ENCODE measurements at regions not wholly inside any gene's neighbourhood (a gene's known extent, or its start where the extent isn't known, plus 50 kb on each side); places are given as distances from the start of the nearest gene placed in this dataset.

DNA sequence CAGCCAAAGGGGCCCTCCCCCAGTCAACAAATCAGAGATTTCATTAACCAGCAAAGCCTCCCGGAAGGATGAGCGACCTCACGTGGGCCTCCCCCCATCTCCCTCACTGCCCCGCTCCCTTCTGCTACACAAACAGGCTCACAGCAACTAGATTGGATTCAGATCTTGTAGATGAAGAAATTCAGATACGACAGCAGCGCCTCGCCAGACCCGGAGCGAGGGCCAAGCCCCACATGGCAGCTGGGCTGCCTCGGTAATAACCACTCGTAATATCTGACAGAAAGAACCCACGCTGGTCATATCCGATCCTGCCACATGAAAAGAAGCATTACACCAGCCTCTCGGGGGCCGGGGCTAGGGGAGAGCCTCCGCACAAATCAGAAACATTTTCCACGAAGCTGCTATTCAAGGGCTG lies 581.3 kb downstream of the BCOR start:
- no peaks in the 10 kb centered on the region for H3K4me1 ChIP-seq (ENCODE audit: control insufficient read depth in 1 of 2, low read depth in 2 of 2)
- TF ChIP-seq, protein P1, sequence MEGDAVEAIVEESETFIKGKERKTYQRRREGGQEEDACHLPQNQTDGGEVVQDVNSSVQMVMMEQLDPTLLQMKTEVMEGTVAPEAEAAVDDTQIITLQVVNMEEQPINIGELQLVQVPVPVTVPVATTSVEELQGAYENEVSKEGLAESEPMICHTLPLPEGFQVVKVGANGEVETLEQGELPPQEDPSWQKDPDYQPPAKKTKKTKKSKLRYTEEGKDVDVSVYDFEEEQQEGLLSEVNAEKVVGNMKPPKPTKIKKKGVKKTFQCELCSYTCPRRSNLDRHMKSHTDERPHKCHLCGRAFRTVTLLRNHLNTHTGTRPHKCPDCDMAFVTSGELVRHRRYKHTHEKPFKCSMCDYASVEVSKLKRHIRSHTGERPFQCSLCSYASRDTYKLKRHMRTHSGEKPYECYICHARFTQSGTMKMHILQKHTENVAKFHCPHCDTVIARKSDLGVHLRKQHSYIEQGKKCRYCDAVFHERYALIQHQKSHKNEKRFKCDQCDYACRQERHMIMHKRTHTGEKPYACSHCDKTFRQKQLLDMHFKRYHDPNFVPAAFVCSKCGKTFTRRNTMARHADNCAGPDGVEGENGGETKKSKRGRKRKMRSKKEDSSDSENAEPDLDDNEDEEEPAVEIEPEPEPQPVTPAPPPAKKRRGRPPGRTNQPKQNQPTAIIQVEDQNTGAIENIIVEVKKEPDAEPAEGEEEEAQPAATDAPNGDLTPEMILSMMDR (IDR thresholded peaks at IDR 0.05), result no peak
- DNase-seq (ENCODE audit: low spot score) (no peak), ATAC-seq (ENCODE audit: insufficient number of reproducible peaks, low FRiP score, low read depth) (no peak)
- H3K4me3 ChIP-seq, result no peak overlapping the region
- H3K27ac ChIP-seq, result no peak overlapping the region
- H3K9me3 ChIP-seq, result no peaks in the 10 kb centered on the region
- H3K27me3 ChIP-seq (replicated peaks; ENCODE audit: insufficient read depth), result no peaks in the 10 kb centered on the region
- H3K36me3 ChIP-seq, result no peaks in the 10 kb centered on the region

DNA sequence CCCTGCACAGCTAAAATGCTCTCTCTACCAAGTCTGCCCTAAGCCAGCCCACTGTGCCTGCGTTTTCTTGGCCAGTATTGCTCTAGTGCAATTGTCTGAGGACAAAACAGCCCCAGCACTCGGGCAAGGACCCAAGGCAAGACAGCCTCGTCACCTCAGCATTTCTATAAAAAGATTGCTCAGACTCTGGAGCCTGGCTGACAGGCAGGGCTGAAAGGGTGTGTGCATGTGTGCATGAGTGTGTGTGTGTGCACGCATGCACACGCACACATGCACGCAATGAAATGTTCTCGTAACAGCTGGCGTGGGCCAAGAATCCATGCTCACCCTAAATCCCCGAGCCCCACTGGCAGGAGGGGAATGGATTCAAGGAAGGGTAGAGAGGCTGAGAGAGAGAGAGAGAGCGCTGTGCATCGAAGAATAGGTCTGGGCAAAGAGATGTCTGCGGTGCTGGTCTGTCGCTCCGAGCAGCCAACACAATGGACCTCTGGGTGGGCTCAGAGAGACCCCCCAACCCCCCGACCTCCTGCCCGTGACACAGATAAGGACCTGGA lies 579.2 kb downstream of the BCOR start:
- H3K4me3 ChIP-seq, result peak overlapping the region; percentile 54

DNA sequence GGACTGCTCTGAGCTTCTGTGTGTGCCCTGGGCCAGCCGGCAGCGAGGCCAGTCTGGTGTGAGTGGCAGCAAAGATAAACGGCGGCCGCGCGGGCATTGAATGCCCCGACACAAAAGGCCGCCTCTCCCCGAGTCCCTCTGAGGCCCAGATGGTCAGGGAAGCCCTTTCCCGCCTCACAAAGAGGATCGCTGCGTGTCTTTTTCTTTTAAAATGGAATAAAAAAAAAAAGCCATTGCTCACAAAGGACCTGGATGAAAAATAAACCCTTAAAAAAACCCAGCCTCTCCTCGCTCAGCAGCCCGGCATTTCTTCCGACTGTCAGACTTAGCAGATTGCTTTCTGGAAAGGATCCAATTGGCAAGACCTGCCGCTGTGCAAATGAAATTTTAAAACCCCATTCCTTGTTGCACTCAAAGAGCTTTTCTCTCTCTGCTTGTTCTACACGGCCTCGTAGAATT lies 578.7 kb downstream of the BCOR start:
- DNase-seq (ENCODE audit: low spot score) (no peak), ATAC-seq (ENCODE audit: insufficient number of reproducible peaks, low FRiP score, low read depth) (no peak)
- Histone ChIP-seq H3K27me3 (replicated peaks; ENCODE audit: insufficient read depth) (no peaks in the 10 kb centered on the region), H3K36me3 (no peaks in the 10 kb centered on the region), H3K4me1 (ENCODE audit: control insufficient read depth in 1 of 2, low read depth in 2 of 2) (no peaks in the 10 kb centered on the region), H3K27ac (peak overlapping the region in 1 of 2 donors; percentile 38), H3K9me3 (no peaks in the 10 kb centered on the region), H3K4me3 (peak overlapping the region; percentile 54)
- TF ChIP-seq, protein P1 (IDR thresholded peaks at IDR 0.05), result no peak

More for the DNA sequence above, 579.2 kb downstream of the BCOR start:
- Histone ChIP-seq H3K27ac (peak overlapping the region in 1 of 2 donors; percentile 38), H3K4me1 (ENCODE audit: control insufficient read depth in 1 of 2, low read depth in 2 of 2) (no peaks in the 10 kb centered on the region), H3K27me3 (replicated peaks; ENCODE audit: insufficient read depth) (no peaks in the 10 kb centered on the region), H3K9me3 (no peaks in the 10 kb centered on the region), H3K36me3 (no peaks in the 10 kb centered on the region)
- DNase-seq (ENCODE audit: low spot score) (peak; percentile 7), ATAC-seq (ENCODE audit: insufficient number of reproducible peaks, low FRiP score, low read depth) (no peak)
- TF ChIP-seq, protein P1 (IDR thresholded peaks at IDR 0.05), result no peak

DNA sequence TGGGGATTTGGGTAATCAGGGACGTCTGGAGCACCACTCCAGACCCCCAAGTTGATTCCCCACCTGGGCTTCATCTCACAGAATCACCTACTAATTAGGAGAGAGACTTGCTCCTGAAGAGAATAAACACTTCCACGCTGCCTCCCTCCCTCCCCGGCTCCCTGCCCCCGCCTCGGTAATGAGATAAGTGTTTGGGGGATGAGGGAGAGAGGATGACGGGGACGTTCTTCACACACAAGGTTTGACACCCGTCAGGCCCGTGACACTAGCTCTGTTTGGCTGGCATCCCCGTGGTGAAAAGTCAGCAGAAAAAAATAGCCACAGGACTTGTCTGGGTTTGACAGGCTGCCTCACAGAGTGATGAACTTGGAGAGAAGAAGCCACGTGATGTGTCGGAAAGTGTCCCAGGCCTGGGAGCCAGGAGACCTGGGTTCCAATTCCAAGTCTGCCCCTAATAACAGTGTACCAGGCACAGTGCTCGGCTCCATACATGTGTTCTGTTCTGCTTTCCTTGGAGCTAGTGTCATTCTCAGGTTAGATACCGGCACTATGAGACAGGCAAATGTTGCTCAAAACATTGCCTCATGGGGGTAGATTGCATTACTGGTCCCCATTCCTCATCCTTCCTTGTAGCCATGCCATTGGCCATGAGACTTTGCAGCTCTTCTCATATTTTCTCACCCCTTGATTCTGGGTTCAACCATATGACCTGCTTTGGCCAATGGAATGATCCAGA lies 578.0 kb downstream of the BCOR start:
- no peak overlapping the region for H3K27ac ChIP-seq
- H3K4me3 ChIP-seq, result peak overlapping the region; percentile 54
- ATAC-seq (ENCODE audit: insufficient number of reproducible peaks, low FRiP score, low read depth) (no peak), DNase-seq (ENCODE audit: low spot score) (no peak)
- no peaks in the 10 kb centered on the region for H3K36me3 ChIP-seq
- H3K4me1 ChIP-seq (ENCODE audit: control insufficient read depth in 1 of 2, low read depth in 2 of 2), result no peaks in the 10 kb centered on the region
- TF ChIP-seq, protein P1 (IDR thresholded peaks at IDR 0.05), result no peak
- no peaks in the 10 kb centered on the region for H3K27me3 ChIP-seq (replicated peaks; ENCODE audit: insufficient read depth)
- H3K9me3 ChIP-seq, result no peaks in the 10 kb centered on the region

DNA sequence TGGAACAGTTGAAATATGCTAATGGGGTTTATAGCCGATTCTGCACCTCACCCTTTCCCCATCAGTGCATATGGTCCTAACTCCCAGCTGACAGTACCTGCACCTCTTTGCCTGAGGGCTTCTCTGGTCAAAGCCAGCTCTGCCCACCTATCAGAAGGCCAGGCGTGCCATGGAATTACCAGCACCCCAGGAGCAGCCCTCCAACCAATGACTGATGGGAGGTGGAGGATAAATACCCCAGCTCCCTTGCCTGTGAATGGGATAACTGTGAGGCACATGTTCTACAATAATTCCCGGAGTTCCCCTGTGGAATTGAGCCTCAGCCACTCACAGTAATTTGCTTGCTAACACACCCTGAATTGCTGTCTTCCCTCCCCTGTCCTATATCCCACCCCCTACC lies 572.0 kb downstream of the BCOR start:
- Histone ChIP-seq H3K4me3 (no peak overlapping the region), H3K27me3 (replicated peaks; ENCODE audit: insufficient read depth) (no peaks in the 10 kb centered on the region), H3K36me3 (no peaks in the 10 kb centered on the region), H3K9me3 (no peaks in the 10 kb centered on the region), H3K27ac (no peak overlapping the region), H3K4me1 (ENCODE audit: control insufficient read depth in 1 of 2, low read depth in 2 of 2) (no peaks in the 10 kb centered on the region)
- TF ChIP-seq, protein P1 (IDR thresholded peaks at IDR 0.05), result no peak
- no peak for ATAC-seq (ENCODE audit: insufficient number of reproducible peaks, low FRiP score, low read depth)
- no peak for DNase-seq (ENCODE audit: low spot score)
